AG04450 (cell line): ENCODE measurements at regions not wholly inside any gene's neighbourhood (a gene's known extent, or its start where the extent isn't known, plus 50 kb on each side); places are given as distances from the start of the nearest gene placed in this dataset. TPM values are rescaled to one million over a fixed set of nuclear protein-coding genes. Genes with fewer than 3 reads are reported as not detected.

Experiments
- CTCF ChIA-PET: fragments of 300-600, 350-600 bp; formaldehyde crosslinking; extraction: SDS; loops from one replicate; lab custom pipeline; 2022; ENCODE audit warnings: antibody characterized with exemption, inconsistent platforms; lab: Charles Lee
- POLR2A ChIA-PET: fragments of 350-600 bp; formaldehyde crosslinking; extraction: SDS; loops from one replicate; lab custom pipeline; 2021; ENCODE audit warnings: antibody characterized with exemption, inconsistent platforms; lab: Yijun Ruan, JAX
- DNase-seq: peaks from one replicate; pipeline ENCODE4 v3.0.0-alpha.2; 2011; ENCODE audit warnings: low read depth, low spot score
- H3K27ac ChIP-seq: one replicate; pipeline ENCODE4 v1.5.1; 2012; ENCODE audit warnings: low read depth, low read length, control low read depth
- H3K27me3 ChIP-seq: one replicate; pipeline ENCODE4 v1.6.0; 2012; ENCODE audit warnings: low read length; ENCODE audit not compliant: control insufficient read depth, insufficient read depth
- H3K4me3 ChIP-seq: 2 replicates; pipeline ENCODE4 v1.5.1; 2011; ENCODE audit warnings: mild to moderate bottlenecking, low read depth, low read length, control low read depth
- H3K9me3 ChIP-seq: 2 replicates; pipeline ENCODE4 v1.5.1; 2012; ENCODE audit warnings: low read length; ENCODE audit not compliant: control insufficient read depth, insufficient read depth
- small RNA-seq: library from RNA; depleted of rRNA; stranded (forward); fragments of <200 nt; gene quantifications from one replicate; pipeline ENCODE3, GENCODE V24; 2012; ENCODE audit warnings: low read depth; ENCODE audit not compliant: insufficient read length
- TF ChIP-seq, protein P1 (sequence below): IDR thresholded peaks from 2 replicates; pipeline ENCODE4 v1.5.1; 2011; ENCODE audit warnings: low read depth, low read length, control low read depth, inconsistent platforms

DNA sequence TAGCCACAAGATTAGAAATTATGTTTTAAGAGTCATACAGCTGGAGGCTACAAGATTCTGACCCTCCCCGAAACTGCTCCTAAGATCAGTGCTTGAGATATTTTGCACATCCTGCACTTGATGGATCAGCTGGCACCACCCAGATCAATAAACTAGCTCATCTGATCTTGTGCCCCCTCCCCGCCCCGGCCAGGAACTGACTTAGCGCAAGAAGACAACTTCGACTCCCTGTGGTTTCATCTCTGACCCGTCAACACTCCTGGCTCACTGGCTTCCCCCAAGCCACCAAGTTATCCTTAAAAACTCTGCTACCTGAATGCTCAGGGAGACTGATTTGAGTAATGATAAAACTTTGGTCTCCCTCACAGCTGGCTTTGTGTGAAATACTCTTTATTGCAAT, 73.5 kb upstream of the NPSR1 start:
- no peak overlapping the region for H3K27ac ChIP-seq
- no peak overlapping the region for H3K4me3 ChIP-seq
- TF ChIP-seq, protein P1, sequence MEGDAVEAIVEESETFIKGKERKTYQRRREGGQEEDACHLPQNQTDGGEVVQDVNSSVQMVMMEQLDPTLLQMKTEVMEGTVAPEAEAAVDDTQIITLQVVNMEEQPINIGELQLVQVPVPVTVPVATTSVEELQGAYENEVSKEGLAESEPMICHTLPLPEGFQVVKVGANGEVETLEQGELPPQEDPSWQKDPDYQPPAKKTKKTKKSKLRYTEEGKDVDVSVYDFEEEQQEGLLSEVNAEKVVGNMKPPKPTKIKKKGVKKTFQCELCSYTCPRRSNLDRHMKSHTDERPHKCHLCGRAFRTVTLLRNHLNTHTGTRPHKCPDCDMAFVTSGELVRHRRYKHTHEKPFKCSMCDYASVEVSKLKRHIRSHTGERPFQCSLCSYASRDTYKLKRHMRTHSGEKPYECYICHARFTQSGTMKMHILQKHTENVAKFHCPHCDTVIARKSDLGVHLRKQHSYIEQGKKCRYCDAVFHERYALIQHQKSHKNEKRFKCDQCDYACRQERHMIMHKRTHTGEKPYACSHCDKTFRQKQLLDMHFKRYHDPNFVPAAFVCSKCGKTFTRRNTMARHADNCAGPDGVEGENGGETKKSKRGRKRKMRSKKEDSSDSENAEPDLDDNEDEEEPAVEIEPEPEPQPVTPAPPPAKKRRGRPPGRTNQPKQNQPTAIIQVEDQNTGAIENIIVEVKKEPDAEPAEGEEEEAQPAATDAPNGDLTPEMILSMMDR: no peak
- POLR2A ChIA-PET: no interaction called here
- DNase-seq: no peak
- 0 out of 2 replicates have a peak, but pooled peaks cover 2% of the 10 kb centered on the region for H3K9me3 ChIP-seq
- no peaks in the 10 kb centered on the region for H3K27me3 ChIP-seq
- CTCF ChIA-PET: no interaction called here

DNA sequence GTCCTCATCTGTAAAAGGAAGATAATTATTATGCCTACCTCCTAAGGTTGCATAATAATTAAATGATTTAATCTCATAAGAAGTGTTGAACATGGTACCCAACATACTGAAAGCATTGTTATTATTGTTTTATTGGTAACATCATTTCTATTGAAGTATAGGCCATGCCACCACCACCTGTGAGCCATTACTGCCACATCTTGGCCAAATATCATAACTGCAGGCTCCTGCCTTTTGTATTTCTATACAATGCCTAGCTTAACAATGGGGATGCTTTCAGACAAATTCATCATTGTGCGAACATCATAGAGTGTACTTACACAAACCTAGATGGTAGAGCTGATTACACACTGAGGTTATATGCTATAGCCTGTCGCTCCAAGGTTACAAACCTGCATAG, 61.1 kb upstream of the NPSR1 start:
- no peak for DNase-seq
- CTCF ChIA-PET: no interaction called here
- POLR2A ChIA-PET: no interaction called here
- Histone ChIP-seq H3K9me3 (no peaks in the 10 kb centered on the region; the same call in 1 of the 2 replicates), H3K27ac (no peak overlapping the region), H3K4me3 (no peak overlapping the region), H3K27me3 (no peaks in the 10 kb centered on the region)
- TF ChIP-seq, protein P1: no peak

DNA sequence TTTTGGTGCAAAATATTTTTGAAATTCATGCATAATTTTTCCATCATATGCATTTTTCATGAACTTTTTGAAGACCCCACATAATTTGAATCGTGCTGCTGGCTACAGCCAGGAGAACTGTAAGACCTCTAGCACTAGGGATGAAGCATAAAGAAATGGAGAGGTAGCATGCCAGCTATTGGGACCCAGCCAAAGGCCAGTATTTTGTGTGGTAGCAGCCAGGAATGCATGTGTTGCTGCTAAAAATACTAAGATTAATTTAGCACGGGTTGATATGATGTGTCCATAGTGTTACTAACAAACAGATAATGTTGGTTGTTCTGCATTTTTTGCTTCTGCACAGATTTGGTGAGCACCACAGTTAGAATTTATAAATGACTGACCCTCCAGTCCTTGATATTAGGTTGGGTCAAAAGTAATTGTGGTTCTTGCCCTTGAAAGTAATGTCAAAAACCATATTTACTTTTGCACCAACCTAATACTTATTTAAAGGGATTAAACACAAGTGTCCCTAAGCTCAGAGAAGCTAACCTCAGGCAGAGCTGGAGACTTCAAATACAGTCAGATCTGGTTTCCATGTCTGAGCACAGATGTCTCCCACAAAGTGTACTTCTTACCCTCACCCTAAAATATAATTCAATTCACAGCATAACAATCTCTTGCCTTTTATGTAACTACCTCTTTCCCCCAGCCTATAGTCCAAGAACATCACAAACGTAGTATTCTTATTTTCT, 54.1 kb upstream of the NPSR1 start:
- Histone ChIP-seq H3K27me3 (no peaks in the 10 kb centered on the region), H3K27ac (no peak overlapping the region), H3K9me3 (no peaks in the 10 kb centered on the region), H3K4me3 (no peak overlapping the region)
- ChIA-PET POLR2A (no interaction called here), CTCF (no interaction called here)
- no peak for DNase-seq
- TF ChIP-seq, protein P1: no peak

Small RNAs in the stretch of these regions (small RNA-seq; reads per million reads assigned to genes)
- gene RNU6-438P: not detected
